GM12878 (cell line): ENCODE measurements at regions not wholly inside any gene's neighbourhood (a gene's known extent, or its start where the extent isn't known, plus 50 kb on each side); places are given as distances from the start of the nearest gene placed in this dataset.

Source experiments
- ATAC-seq: fragments of 200-7000 bp; cut with Tn5 transposase; 3 replicates; pipeline ENCODE4 v1.9.1; 2020; ENCODE audit warnings: mild to moderate bottlenecking, moderate library complexity
- BruUV-seq: library from RNA; stranded (reverse); fragments of 400-500 nt; replicated peaks from 2 replicates; lab custom pipeline; 2021; lab: Mats Ljungman, UMichigan
- CTCF ChIA-PET: fragments of 300-600 bp; sonication (Branson Sonifier 250); formaldehyde crosslinking; extraction: SDS; loops from one replicate; lab custom pipeline; 2021; ENCODE audit warnings: inconsistent platforms; lab: Yijun Ruan, JAX
- POLR2A ChIA-PET: fragments of 350-600 bp; formaldehyde crosslinking; extraction: SDS; loops from one replicate; lab custom pipeline; 2021; ENCODE audit warnings: inconsistent platforms; lab: Charles Lee
- RAD21 ChIA-PET: fragments of 300-600 bp; sonication (Branson Sonifier 250); formaldehyde crosslinking; loops from one replicate; lab custom pipeline; 2023; ENCODE audit warnings: antibody characterized with exemption; ENCODE audit not compliant: unreplicated experiment; lab: Charles Lee
- SMC1A ChIA-PET: fragments of 300-600 bp; sonication (Branson Sonifier 250); formaldehyde crosslinking; loops from one replicate; lab custom pipeline; 2023; ENCODE audit not compliant: unreplicated experiment, uncharacterized antibody; lab: Charles Lee
- DNase-seq: peaks from one replicate; pipeline ENCODE4 v3.0.0-alpha.2; 2011; ENCODE audit warnings: low read depth, low spot score
- FAIRE-seq: peaks from 3 replicates; lab custom pipeline; 2011; peaks lifted over from hg19 to GRCh38; lab: Jason Lieb, UNC
- H2AFZ ChIP-seq: 2 replicates; pipeline ENCODE4 v1.6.0; 2011; ENCODE audit warnings: low read depth, low read length, control low read depth; ENCODE audit not compliant: control insufficient read depth
- H3K27ac ChIP-seq: 2 replicates; pipeline ENCODE4 v1.5.1; 2011; ENCODE audit warnings: control low read depth; ENCODE audit not compliant: control insufficient read depth, insufficient read depth
- H3K27me3 ChIP-seq, 2 experiments: replicated peaks in 1 of 2; 2 replicates each; pipeline versions ENCODE4 v1.6.0 to v1.6.1; 2011; ENCODE audit warnings: low read length in 1 of 2; ENCODE audit not compliant: control insufficient read depth in 2 of 2, insufficient read depth in 2 of 2
- H3K36me3 ChIP-seq, 2 experiments: 2 replicates each; pipeline ENCODE4 v1.5.1; 2011; ENCODE audit warnings: low read length in 1 of 2; ENCODE audit not compliant: control insufficient read depth in 2 of 2, insufficient read depth in 2 of 2
- H3K4me1 ChIP-seq: 2 replicates; pipeline ENCODE4 v1.6.1; 2011; ENCODE audit warnings: mild to moderate bottlenecking, low read length, moderate library complexity, mixed read lengths; ENCODE audit not compliant: control insufficient read depth, insufficient read depth
- H3K4me2 ChIP-seq: 2 replicates; pipeline ENCODE4 v1.6.0; 2011; ENCODE audit warnings: control low read depth; ENCODE audit not compliant: control insufficient read depth, insufficient read depth
- H3K4me3 ChIP-seq: fragments of 200-600 bp; sonication (generic); 2 replicates; pipeline ENCODE4 v1.5.1; 2016
- H3K79me2 ChIP-seq: 2 replicates; pipeline ENCODE4 v1.6.0; 2011; ENCODE audit warnings: low read length; ENCODE audit not compliant: control insufficient read depth, insufficient read depth
- H3K9ac ChIP-seq: 2 replicates; pipeline ENCODE4 v1.8.0; 2011; ENCODE audit warnings: low read length, control low read depth, mixed read lengths; ENCODE audit not compliant: control insufficient read depth, insufficient read depth
- H3K9me3 ChIP-seq: replicated peaks from 3 replicates; pipeline ENCODE4 v1.5.1; 2011; ENCODE audit warnings: mild to moderate bottlenecking, low read length; ENCODE audit not compliant: control insufficient read depth, insufficient read depth
- H4K20me1 ChIP-seq: 2 replicates; pipeline ENCODE4 v1.6.0; 2011; ENCODE audit not compliant: control insufficient read depth, insufficient read depth
- BACH1 ChIP-seq: fragments of 450-650 bp; IDR thresholded peaks from 2 replicates; pipeline ENCODE4 v1.6.1; 2017; ENCODE audit warnings: mild to moderate bottlenecking, borderline replicate concordance
- LARP7 ChIP-seq: fragments of 450-650 bp; IDR thresholded peaks from 2 replicates; pipeline ENCODE4 v1.6.1; 2017; ENCODE audit warnings: mild to moderate bottlenecking
- PAX5 ChIP-seq: IDR thresholded peaks from 2 replicates; pipeline ENCODE4 v1.6.1; 2011; ENCODE audit warnings: low read depth, low read length, borderline replicate concordance
- SIX5 ChIP-seq: IDR thresholded peaks from 2 replicates; pipeline ENCODE4 v1.6.1; 2011; ENCODE audit warnings: mild to moderate bottlenecking, low read depth, low read length, moderate library complexity; ENCODE audit not compliant: severe bottlenecking
- ZBTB11 ChIP-seq: fragments of 450-650 bp; formaldehyde crosslinking; IDR thresholded peaks from 2 replicates; pipeline ENCODE4 v1.5.0; 2022; ENCODE audit warnings: mild to moderate bottlenecking, missing genetic modification characterization
- ZNF592 ChIP-seq: fragments of 450-650 bp; IDR thresholded peaks from 2 replicates; pipeline ENCODE4 v1.6.1; 2017; ENCODE audit warnings: mild to moderate bottlenecking, moderate library complexity
- in situ Hi-C: fragments of 300-500 bp; cut with MboI; formaldehyde crosslinking; loops from 9 replicates; pipeline ENCODE4 v1.14.3; 2018; ENCODE audit warnings: mixed read lengths
- intact Hi-C: fragments of 100-400 bp; cut with micrococcal nuclease; formaldehyde crosslinking; loops from one replicate; pipeline ENCODE4 v1.14.2; 2022; ENCODE audit not compliant: unreplicated experiment

GRCh38 chr18:25647404-25647803, 295.4 kb upstream of the ZNF521 start (continued):
- TF ChIP-seq BACH1 (no peak), ZBTB11 (CRISPR knock-in tag) (no peak), SIX5 (no peak), LARP7 (no peak)

GRCh38 chr18:25646971-25647370, 295.0 kb upstream of the ZNF521 start:
- H4K20me1 ChIP-seq, result no peaks in the 10 kb centered on the region
- no peak for FAIRE-seq
- H3K27ac ChIP-seq, result no peak overlapping the region
- H3K4me3 ChIP-seq, result no peak overlapping the region
- no peaks in the 10 kb centered on the region for H3K79me2 ChIP-seq
- H3K4me1 ChIP-seq, result no peaks in the 10 kb centered on the region
- no peaks in the 10 kb centered on the region; a peak in 1 of 4 replicates for H3K27me3 ChIP-seq
- BruUV-seq, result no TSS peak
- no peak for ATAC-seq
- TF ChIP-seq ZNF592 (no peak), PAX5 (no peak)
- H3K9ac ChIP-seq, result no peak overlapping the region
- no peak overlapping the region for H2AFZ ChIP-seq
- ChIA-PET POLR2A (no interaction called here), RAD21 (no interaction called here), CTCF (no interaction called here), SMC1A (interaction anchor here (0.8 kb wide), 1 partner anchor 31 kb away, joined by 3 read pairs; no protein-coding TSS in a partner anchor)
- no peaks in the 10 kb centered on the region for H3K36me3 ChIP-seq
- no peaks in the 10 kb centered on the region for H3K9me3 ChIP-seq
- H3K4me2 ChIP-seq, result no peak overlapping the region
- intact Hi-C loops (no loop called here), in situ Hi-C loops (no loop called here)
- DNase-seq, result no peak
